Loucy (cell line): ENCODE measurements at regions not wholly inside any gene's neighbourhood (a gene's known extent, or its start where the extent isn't known, plus 50 kb on each side); places are given as distances from the start of the nearest gene placed in this dataset.

Experiments used
- H2AFZ ChIP-seq: fragments of 200-600 bp; sonication (generic); 2 replicates; pipeline ENCODE4 v1.6.0; 2016; ENCODE audit warnings: antibody characterized with exemption, mild to moderate bottlenecking, low read length, moderate library complexity
- H3F3A ChIP-seq: fragments of 200-600 bp; 2 replicates; pipeline ENCODE4 v1.6.0; 2016; ENCODE audit warnings: antibody characterized with exemption, low read depth, mild to moderate bottlenecking
- H3K27me3 ChIP-seq: fragments of 200-600 bp; sonication (generic); 2 replicates; pipeline ENCODE4 v1.6.1; 2014; ENCODE audit warnings: low read length, mild to moderate bottlenecking; ENCODE audit not compliant: insufficient read depth, poor library complexity, severe bottlenecking
- H3K36me3 ChIP-seq: fragments of 200-600 bp; sonication (generic); 2 replicates; pipeline ENCODE4 v1.6.1; 2016; ENCODE audit warnings: low read length; ENCODE audit not compliant: insufficient read depth
- H3K4me1 ChIP-seq: fragments of 200-600 bp; sonication (generic); 2 replicates; pipeline ENCODE4 v1.5.1; 2014; ENCODE audit warnings: low read length, mild to moderate bottlenecking; ENCODE audit not compliant: insufficient read depth, poor library complexity, severe bottlenecking
- H3K4me2 ChIP-seq: fragments of 200-600 bp; sonication (generic); 2 replicates; pipeline ENCODE4 v1.6.0; 2014; ENCODE audit warnings: antibody characterized with exemption, low read length, low read depth, mild to moderate bottlenecking; ENCODE audit not compliant: poor library complexity, severe bottlenecking
- H3K4me3 ChIP-seq: fragments of 200-600 bp; sonication (generic); 2 replicates; pipeline ENCODE4 v1.5.1; 2014; ENCODE audit warnings: low read length, mild to moderate bottlenecking, mixed read lengths; ENCODE audit not compliant: poor library complexity, severe bottlenecking
- H3K79me2 ChIP-seq: fragments of 200-600 bp; sonication (generic); 2 replicates; pipeline ENCODE4 v1.6.1; 2014; ENCODE audit warnings: low read length; ENCODE audit not compliant: insufficient read depth
- H3K9ac ChIP-seq: fragments of 200-600 bp; sonication (generic); 2 replicates; pipeline ENCODE4 v1.6.0; 2014; ENCODE audit warnings: mild to moderate bottlenecking, low read depth, low read length, moderate library complexity; ENCODE audit not compliant: poor library complexity, severe bottlenecking
- H3K9me2 ChIP-seq: fragments of 200-600 bp; sonication (generic); replicated peaks from 2 replicates; pipeline ENCODE4 v1.6.1; 2016; ENCODE audit warnings: low read depth, low read length, mixed read lengths
- H3K9me3 ChIP-seq: fragments of 200-600 bp; sonication (generic); 2 replicates; pipeline ENCODE4 v1.6.1; 2014; ENCODE audit warnings: mild to moderate bottlenecking, antibody characterized with exemption, low read length, low read depth; ENCODE audit not compliant: insufficient read depth
- H4K20me1 ChIP-seq: fragments of 200-600 bp; sonication (generic); 2 replicates; pipeline ENCODE4 v1.6.0; 2014; ENCODE audit warnings: antibody characterized with exemption, low read length, mild to moderate bottlenecking; ENCODE audit not compliant: insufficient read depth, poor library complexity, severe bottlenecking
- CTCF ChIP-seq: fragments of 200-600 bp; sonication (generic); conservative IDR thresholded peaks from 2 replicates; pipeline ENCODE4 v1.5.1; 2014; ENCODE audit warnings: mild to moderate bottlenecking, antibody characterized with exemption, low read length
- EZH2phosphoT487 ChIP-seq: fragments of 200-600 bp; IDR thresholded peaks from 2 replicates; pipeline ENCODE4 v1.6.1; 2018; ENCODE audit warnings: antibody characterized with exemption, mild to moderate bottlenecking, moderate library complexity, borderline replicate concordance

- no peaks in the 10 kb centered on the region for H3K79me2 ChIP-seq
- H2AFZ ChIP-seq, result no peak overlapping the region
- no peaks in the 10 kb centered on the region for H3K9me2 ChIP-seq
- H3K9me3 ChIP-seq, result no peaks in the 10 kb centered on the region
- no peak overlapping the region for H3K4me2 ChIP-seq
- H3K9ac ChIP-seq, result no peak overlapping the region
- TF ChIP-seq EZH2phosphoT487 (no peak), CTCF (no peak)
- H3K4me1 ChIP-seq, result no peaks in the 10 kb centered on the region
- no peaks in the 10 kb centered on the region for H3K36me3 ChIP-seq
- no peaks in the 10 kb centered on the region for H4K20me1 ChIP-seq
- no peaks in the 10 kb centered on the region for H3K27me3 ChIP-seq
- no peaks in the 10 kb centered on the region for H3F3A ChIP-seq
- no peak overlapping the region for H3K4me3 ChIP-seq
Measured at GRCh38 chr6:65927141-65927540, 220.1 kb upstream of the EYS start.

DNA sequence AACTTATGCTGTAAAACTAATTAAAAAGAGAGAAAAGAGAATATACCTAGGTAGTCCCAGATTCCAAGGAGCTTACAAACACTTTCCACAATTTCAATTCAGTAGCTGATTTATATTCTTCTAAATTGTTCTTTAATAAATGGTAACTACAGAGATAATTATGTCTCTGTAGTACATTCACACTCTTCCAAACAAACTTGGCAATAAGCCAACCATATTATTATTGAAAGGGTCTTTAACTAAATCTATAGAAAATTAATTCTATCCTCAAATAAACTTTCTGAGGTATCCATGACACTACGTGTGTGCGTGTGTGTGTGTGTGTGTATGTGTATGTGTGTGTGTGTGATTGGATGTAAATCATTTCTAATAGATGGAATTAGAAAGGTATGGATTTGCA, 217.4 kb upstream of the EYS start:
- Histone ChIP-seq H3K4me1 (no peaks in the 10 kb centered on the region), H3K4me2 (no peak overlapping the region), H3K27me3 (no peaks in the 10 kb centered on the region), H3K79me2 (no peaks in the 10 kb centered on the region), H4K20me1 (no peaks in the 10 kb centered on the region), H3K4me3 (no peak overlapping the region), H3F3A (no peaks in the 10 kb centered on the region), H3K9ac (no peak overlapping the region), H3K9me3 (no peaks in the 10 kb centered on the region), H2AFZ (no peak overlapping the region), H3K9me2 (no peaks in the 10 kb centered on the region), H3K36me3 (no peaks in the 10 kb centered on the region)
- no peak for TF ChIP-seq CTCF
- TF ChIP-seq EZH2phosphoT487, result no peak

DNA sequence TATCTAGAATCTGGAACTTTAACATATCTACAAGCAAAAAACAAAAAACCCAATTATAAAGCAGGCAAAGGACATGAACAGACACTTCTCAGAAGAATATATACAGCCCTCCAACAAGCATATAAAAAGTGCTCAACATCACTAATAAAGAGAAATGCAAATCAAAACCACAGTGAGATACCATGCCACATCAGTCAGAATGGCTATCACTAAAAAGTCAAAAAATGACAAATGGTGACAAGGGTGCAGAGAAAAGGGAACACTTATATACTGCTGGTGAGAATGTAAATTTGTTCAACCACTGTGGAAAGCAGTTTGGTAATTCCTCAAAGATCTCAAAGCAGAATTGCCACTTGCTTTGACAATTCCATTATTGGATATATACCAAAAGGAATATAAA, 215.0 kb upstream of the EYS start:
- Histone ChIP-seq H3K79me2 (no peaks in the 10 kb centered on the region), H3K4me1 (no peaks in the 10 kb centered on the region), H3K4me2 (no peak overlapping the region), H4K20me1 (no peaks in the 10 kb centered on the region), H2AFZ (no peak overlapping the region), H3K36me3 (no peaks in the 10 kb centered on the region), H3F3A (no peaks in the 10 kb centered on the region), H3K27me3 (no peaks in the 10 kb centered on the region), H3K4me3 (no peak overlapping the region), H3K9ac (no peak overlapping the region), H3K9me3 (no peaks in the 10 kb centered on the region), H3K9me2 (no peaks in the 10 kb centered on the region)
- TF ChIP-seq CTCF (no peak), EZH2phosphoT487 (no peak)
